GM12878 (cell line): ENCODE measurements at regions not wholly inside any gene's neighbourhood (a gene's known extent, or its start where the extent isn't known, plus 50 kb on each side); places are given as distances from the start of the nearest gene placed in this dataset.

Source experiments
- ATAC-seq: fragments of 200-7000 bp; cut with Tn5 transposase; 3 replicates; pipeline ENCODE4 v1.9.1; 2020; ENCODE audit warnings: mild to moderate bottlenecking, moderate library complexity
- BruUV-seq: library from RNA; stranded (reverse); fragments of 400-500 nt; replicated peaks from 2 replicates; lab custom pipeline; 2021; lab: Mats Ljungman, UMichigan
- CTCF ChIA-PET: fragments of 300-600 bp; sonication (Branson Sonifier 250); formaldehyde crosslinking; extraction: SDS; loops from one replicate; lab custom pipeline; 2021; ENCODE audit warnings: inconsistent platforms; lab: Yijun Ruan, JAX
- POLR2A ChIA-PET: fragments of 350-600 bp; formaldehyde crosslinking; extraction: SDS; loops from one replicate; lab custom pipeline; 2021; ENCODE audit warnings: inconsistent platforms; lab: Charles Lee
- RAD21 ChIA-PET: fragments of 300-600 bp; sonication (Branson Sonifier 250); formaldehyde crosslinking; loops from one replicate; lab custom pipeline; 2023; ENCODE audit warnings: antibody characterized with exemption; ENCODE audit not compliant: unreplicated experiment; lab: Charles Lee
- SMC1A ChIA-PET: fragments of 300-600 bp; sonication (Branson Sonifier 250); formaldehyde crosslinking; loops from one replicate; lab custom pipeline; 2023; ENCODE audit not compliant: unreplicated experiment, uncharacterized antibody; lab: Charles Lee
- DNase-seq: peaks from one replicate; pipeline ENCODE4 v3.0.0-alpha.2; 2011; ENCODE audit warnings: low read depth, low spot score
- FAIRE-seq: peaks from 3 replicates; lab custom pipeline; 2011; peaks lifted over from hg19 to GRCh38; lab: Jason Lieb, UNC
- H2AFZ ChIP-seq: 2 replicates; pipeline ENCODE4 v1.6.0; 2011; ENCODE audit warnings: low read depth, low read length, control low read depth; ENCODE audit not compliant: control insufficient read depth
- H3K27ac ChIP-seq: 2 replicates; pipeline ENCODE4 v1.5.1; 2011; ENCODE audit warnings: control low read depth; ENCODE audit not compliant: control insufficient read depth, insufficient read depth
- H3K27me3 ChIP-seq, 2 experiments: replicated peaks in 1 of 2; 2 replicates each; pipeline versions ENCODE4 v1.6.0 to v1.6.1; 2011; ENCODE audit warnings: low read length in 1 of 2; ENCODE audit not compliant: control insufficient read depth in 2 of 2, insufficient read depth in 2 of 2
- H3K36me3 ChIP-seq, 2 experiments: 2 replicates each; pipeline ENCODE4 v1.5.1; 2011; ENCODE audit warnings: low read length in 1 of 2; ENCODE audit not compliant: control insufficient read depth in 2 of 2, insufficient read depth in 2 of 2
- H3K4me1 ChIP-seq: 2 replicates; pipeline ENCODE4 v1.6.1; 2011; ENCODE audit warnings: mild to moderate bottlenecking, low read length, moderate library complexity, mixed read lengths; ENCODE audit not compliant: control insufficient read depth, insufficient read depth
- H3K4me2 ChIP-seq: 2 replicates; pipeline ENCODE4 v1.6.0; 2011; ENCODE audit warnings: control low read depth; ENCODE audit not compliant: control insufficient read depth, insufficient read depth
- H3K4me3 ChIP-seq: fragments of 200-600 bp; sonication (generic); 2 replicates; pipeline ENCODE4 v1.5.1; 2016
- H3K79me2 ChIP-seq: 2 replicates; pipeline ENCODE4 v1.6.0; 2011; ENCODE audit warnings: low read length; ENCODE audit not compliant: control insufficient read depth, insufficient read depth
- H3K9ac ChIP-seq: 2 replicates; pipeline ENCODE4 v1.8.0; 2011; ENCODE audit warnings: low read length, control low read depth, mixed read lengths; ENCODE audit not compliant: control insufficient read depth, insufficient read depth
- H3K9me3 ChIP-seq: replicated peaks from 3 replicates; pipeline ENCODE4 v1.5.1; 2011; ENCODE audit warnings: mild to moderate bottlenecking, low read length; ENCODE audit not compliant: control insufficient read depth, insufficient read depth
- H4K20me1 ChIP-seq: 2 replicates; pipeline ENCODE4 v1.6.0; 2011; ENCODE audit not compliant: control insufficient read depth, insufficient read depth
- CBFB ChIP-seq: IDR thresholded peaks from 2 replicates; pipeline ENCODE4 v1.6.1; 2016; ENCODE audit warnings: antibody characterized with exemption, low read depth
- CHD1 ChIP-seq: IDR thresholded peaks from 2 replicates; pipeline ENCODE4 v1.6.1; 2012; ENCODE audit warnings: low read depth, low read length, improper control_type of control experiment
- CTCF ChIP-seq, 3 experiments: IDR thresholded peaks in 2 of 3; conservative IDR thresholded peaks in 1 of 3; 2 replicates each; pipeline ENCODE4 v1.5.1; 2011; ENCODE audit warnings: low read depth in 3 of 3, low read length in 3 of 3, mild to moderate bottlenecking in 3 of 3, control low read depth in 2 of 3, moderate library complexity in 2 of 3, inconsistent platforms in 1 of 3, mixed read lengths in 1 of 3; ENCODE audit not compliant: control insufficient read depth in 2 of 3, insufficient read depth in 1 of 3; ENCODE audit errors: extremely low read depth in 1 of 3
- KDM1A ChIP-seq: fragments of 200-600 bp; sonication (generic); IDR thresholded peaks from 2 replicates; pipeline ENCODE4 v1.6.1; 2016; ENCODE audit warnings: borderline replicate concordance
- POU2F2 ChIP-seq: IDR thresholded peaks from 3 replicates; pipeline ENCODE4 v1.6.1; 2011; ENCODE audit warnings: low read depth, mild to moderate bottlenecking, low read length, borderline replicate concordance
- RELA ChIP-seq: fragments of 450-650 bp; IDR thresholded peaks from 2 replicates; pipeline ENCODE4 v1.8.0; 2014; ENCODE audit warnings: borderline replicate concordance; ENCODE audit not compliant: partially characterized antibody
- REST ChIP-seq: IDR thresholded peaks from 2 replicates; pipeline ENCODE4 v1.6.1; 2012; ENCODE audit warnings: mild to moderate bottlenecking, low read depth, low read length
- SIX5 ChIP-seq: IDR thresholded peaks from 2 replicates; pipeline ENCODE4 v1.6.1; 2011; ENCODE audit warnings: mild to moderate bottlenecking, low read depth, low read length, moderate library complexity; ENCODE audit not compliant: severe bottlenecking
- TBL1XR1 ChIP-seq: IDR thresholded peaks from 2 replicates; pipeline ENCODE4 v1.6.1; 2012; ENCODE audit warnings: low read depth, low read length, improper control_type of control experiment
- TCF7 ChIP-seq: IDR thresholded peaks from 2 replicates; pipeline ENCODE4 v1.6.1; 2014; ENCODE audit warnings: antibody characterized with exemption, borderline replicate concordance
- ZNF207 ChIP-seq: fragments of 450-650 bp; IDR thresholded peaks from 2 replicates; pipeline ENCODE4 v1.6.1; 2014; ENCODE audit warnings: antibody characterized with exemption, mild to moderate bottlenecking, borderline replicate concordance
- ZNF24 ChIP-seq: fragments of 450-650 bp; IDR thresholded peaks from 2 replicates; pipeline ENCODE4 v1.6.1; 2017; ENCODE audit warnings: antibody characterized with exemption, mild to moderate bottlenecking
- ZSCAN29 ChIP-seq: fragments of 450-650 bp; IDR thresholded peaks from 2 replicates; pipeline ENCODE4 v1.6.1; 2017; ENCODE audit warnings: mild to moderate bottlenecking, moderate library complexity
- WGBS: methylation state at CpG from one replicate; pipeline ENCODE4 v1.1.6; 2016; ENCODE audit warnings: low lambda C conversion rate; ENCODE audit not compliant: insufficient replicate concordance, insufficient coverage; ENCODE audit errors: missing lambda C conversion rate; 5-methylcytosine and 5-hydroxymethylcytosine counted together
- in situ Hi-C: fragments of 300-500 bp; cut with MboI; formaldehyde crosslinking; loops from 9 replicates; pipeline ENCODE4 v1.14.3; 2018; ENCODE audit warnings: mixed read lengths
- intact Hi-C: fragments of 100-400 bp; cut with micrococcal nuclease; formaldehyde crosslinking; loops from one replicate; pipeline ENCODE4 v1.14.2; 2022; ENCODE audit not compliant: unreplicated experiment

GRCh38 chr22:34858066-34858465 is 207.9 kb upstream of the ISX start:
- H2AFZ ChIP-seq, result no peak overlapping the region
- SMC1A ChIA-PET, result no interaction called here
- H3K4me1 ChIP-seq, result no peaks in the 10 kb centered on the region
- ATAC-seq (no peak), FAIRE-seq (no peak), DNase-seq (no peak)
- intact Hi-C loops (no loop called here), in situ Hi-C loops (no loop called here)
- no peaks in the 10 kb centered on the region for H3K36me3 ChIP-seq
- no peak overlapping the region for H3K27ac ChIP-seq
- RAD21 ChIA-PET, result no interaction called here
- CTCF ChIA-PET, result no interaction called here
- H3K9ac ChIP-seq, result no peak overlapping the region
- no peaks in the 10 kb centered on the region for H3K79me2 ChIP-seq
- no peaks in the 10 kb centered on the region for H4K20me1 ChIP-seq
- H3K9me3 ChIP-seq, result no peaks in the 10 kb centered on the region; the same call in 2 of the 3 replicates
- 3% methylated on average over 2 of the region's 2 CpGs for WGBS
- no peak overlapping the region for H3K4me3 ChIP-seq
- BruUV-seq, result no TSS peak
- no peaks in the 10 kb centered on the region for H3K27me3 ChIP-seq
- POLR2A ChIA-PET, result no interaction called here
- no peak for TF ChIP-seq CHD1
- no peak for TF ChIP-seq REST
- TF ChIP-seq CTCF (IDR thresholded peaks at IDR 0.05 in 2 of 3, conservative IDR thresholded peaks at IDR 0.05 in 1 of 3; ENCODE audit: control insufficient read depth in 2 of 3, extremely low read depth in 1 of 3, insufficient read depth in 1 of 3, low read depth in 3 of 3, low read length in 3 of 3), result no peak
- no peak for TF ChIP-seq RELA
- TF ChIP-seq TBL1XR1, result no peak
- TF ChIP-seq KDM1A, result no peak
- TF ChIP-seq SIX5, result no peak
- TF ChIP-seq ZNF24, result no peak
- TF ChIP-seq ZSCAN29, result no peak
- TF ChIP-seq POU2F2, result no peak
- no peak for TF ChIP-seq ZNF207
- TF ChIP-seq CBFB, result no peak
- no peak for TF ChIP-seq TCF7
- no peak overlapping the region for H3K4me2 ChIP-seq
